ENCODE measurements at regions not wholly inside any gene's neighbourhood (a gene's known extent, or its start where the extent isn't known, plus 50 kb on each side); places are given as distances from the start of the nearest gene placed in this dataset.

DNA sequence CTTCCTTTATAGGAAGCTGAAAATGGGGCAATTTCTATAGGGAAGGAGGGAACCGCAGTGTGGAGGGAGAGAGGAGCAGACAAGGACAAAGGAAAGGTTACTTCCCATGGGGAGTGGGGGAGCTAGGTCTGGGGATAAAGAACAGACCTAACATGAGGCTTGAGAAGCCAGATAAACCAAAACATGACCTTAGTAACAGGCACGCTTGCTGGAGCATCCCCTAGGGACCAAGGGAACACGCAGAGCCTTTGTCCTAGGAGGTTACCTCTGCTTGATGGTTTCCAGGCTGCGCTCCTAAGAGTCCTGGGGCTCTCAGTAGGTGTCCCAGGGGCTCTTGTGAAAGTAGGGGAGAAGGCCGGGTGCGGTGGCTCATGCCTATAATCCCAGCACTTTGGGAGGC is 271.4 kb upstream of the NCAM1 start:
- Histone ChIP-seq H2AK5ac (ENCODE audit: low read length) (no peak overlapping the region), H2BK12ac (ENCODE audit: low read length) (no peak overlapping the region), H3K79me2 (ENCODE audit: control insufficient read depth, insufficient read depth, low read length, poor library complexity) (no peaks in the 10 kb centered on the region), H3K23ac (ENCODE audit: low read length) (no peak overlapping the region), H3K9ac (ENCODE audit: low read length) (no peak overlapping the region), H3K4me3 (ENCODE audit: low read depth, low read length) (no peak overlapping the region), H3K27me3 (ENCODE audit: insufficient read depth, low read length) (no peaks in the 10 kb centered on the region), H3K36me3 (ENCODE audit: control insufficient read depth in 1 of 2, insufficient read depth in 2 of 2, low read length in 2 of 2) (no peaks in the 10 kb centered on the region), H3K14ac (ENCODE audit: low read length) (no peak overlapping the region), H3K4ac (ENCODE audit: low read depth, low read length) (no peak overlapping the region), H3K18ac (ENCODE audit: low read length) (no peak overlapping the region), H3K4me2 (ENCODE audit: low read length) (no peak overlapping the region), H4K8ac (ENCODE audit: low read depth, low read length) (no peak overlapping the region), H3K9me3 (ENCODE audit: insufficient read depth, low read depth, low read length) (peaks cover 2% of the 10 kb centered on the region), H4K91ac (ENCODE audit: low read depth, low read length) (no peak overlapping the region), H3K79me1 (ENCODE audit: low read length) (no peaks in the 10 kb centered on the region), H2BK5ac (ENCODE audit: low read depth, low read length, poor library complexity) (no peak overlapping the region), H4K12ac (ENCODE audit: low read depth, low read length) (no peak overlapping the region), H3K4me1 (ENCODE audit: control insufficient read depth in 1 of 2, insufficient read depth in 2 of 2, low read length in 2 of 2) (no peaks in the 10 kb centered on the region), H2BK120ac (ENCODE audit: insufficient read depth, low read length, poor library complexity) (no peak overlapping the region), H3K27ac (ENCODE audit: low read depth, low read length) (no peak overlapping the region), H2AFZ (ENCODE audit: insufficient read depth, low read length, poor library complexity) (no peak overlapping the region)
- DNase-seq: no peak
- WGBS (ENCODE audit: extremely low coverage, insufficient coverage, insufficient read length): no CpG with 5 or more reads among the region's 6 CpGs

DNA sequence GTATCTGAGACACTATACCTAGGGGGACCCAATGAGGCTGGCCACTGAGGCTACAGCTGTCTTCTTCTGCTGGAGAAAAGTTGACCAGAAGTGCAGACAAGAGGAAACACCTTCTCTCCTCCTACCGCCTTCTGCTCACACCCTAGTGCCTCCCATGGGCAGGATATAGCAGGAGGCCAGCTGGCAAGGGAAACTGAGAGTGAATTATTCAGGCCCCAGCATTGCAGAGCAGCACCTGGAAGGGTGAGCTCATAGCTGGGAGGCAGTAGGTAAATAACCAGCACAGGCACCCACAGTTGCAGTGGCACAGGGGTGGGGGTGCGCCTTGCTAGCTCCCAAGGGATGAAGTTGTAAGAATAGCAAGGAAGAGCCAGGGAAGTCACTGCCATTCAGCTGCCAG is 267.4 kb upstream of the NCAM1 start:
- H3K27ac ChIP-seq (ENCODE audit: low read depth, low read length): no peak overlapping the region
- H2BK120ac ChIP-seq (ENCODE audit: insufficient read depth, low read length, poor library complexity): no peak overlapping the region
- no peak overlapping the region for H4K12ac ChIP-seq (ENCODE audit: low read depth, low read length)
- no peak overlapping the region for H3K4me3 ChIP-seq (ENCODE audit: low read depth, low read length)
- H3K4me1 ChIP-seq (ENCODE audit: control insufficient read depth in 1 of 2, insufficient read depth in 2 of 2, low read length in 2 of 2): no peaks in the 10 kb centered on the region
- no peak overlapping the region for H2AK5ac ChIP-seq (ENCODE audit: low read length)
- H3K18ac ChIP-seq (ENCODE audit: low read length): no peak overlapping the region
- no peak overlapping the region for H3K9ac ChIP-seq (ENCODE audit: low read length)
- H3K36me3 ChIP-seq (ENCODE audit: control insufficient read depth in 1 of 2, insufficient read depth in 2 of 2, low read length in 2 of 2): no peaks in the 10 kb centered on the region
- no peaks in the 10 kb centered on the region for H3K79me1 ChIP-seq (ENCODE audit: low read length)
- H3K4me2 ChIP-seq (ENCODE audit: low read length): no peak overlapping the region
- peaks cover 2% of the 10 kb centered on the region for H3K9me3 ChIP-seq (ENCODE audit: insufficient read depth, low read depth, low read length)
- no peak for DNase-seq
- H2AFZ ChIP-seq (ENCODE audit: insufficient read depth, low read length, poor library complexity): no peak overlapping the region
- H3K4ac ChIP-seq (ENCODE audit: low read depth, low read length): no peak overlapping the region
- H2BK12ac ChIP-seq (ENCODE audit: low read length): no peak overlapping the region
- H2BK5ac ChIP-seq (ENCODE audit: low read depth, low read length, poor library complexity): no peak overlapping the region
- H3K79me2 ChIP-seq (ENCODE audit: control insufficient read depth, insufficient read depth, low read length, poor library complexity): no peaks in the 10 kb centered on the region
- WGBS (ENCODE audit: extremely low coverage, insufficient coverage, insufficient read length): no CpG with 5 or more reads among the region's 2 CpGs
- no peak overlapping the region for H3K14ac ChIP-seq (ENCODE audit: low read length)
- H4K8ac ChIP-seq (ENCODE audit: low read depth, low read length): no peak overlapping the region
- no peak overlapping the region for H3K23ac ChIP-seq (ENCODE audit: low read length)
- H3K27me3 ChIP-seq (ENCODE audit: insufficient read depth, low read length): no peaks in the 10 kb centered on the region
- no peak overlapping the region for H4K91ac ChIP-seq (ENCODE audit: low read depth, low read length)

DNA sequence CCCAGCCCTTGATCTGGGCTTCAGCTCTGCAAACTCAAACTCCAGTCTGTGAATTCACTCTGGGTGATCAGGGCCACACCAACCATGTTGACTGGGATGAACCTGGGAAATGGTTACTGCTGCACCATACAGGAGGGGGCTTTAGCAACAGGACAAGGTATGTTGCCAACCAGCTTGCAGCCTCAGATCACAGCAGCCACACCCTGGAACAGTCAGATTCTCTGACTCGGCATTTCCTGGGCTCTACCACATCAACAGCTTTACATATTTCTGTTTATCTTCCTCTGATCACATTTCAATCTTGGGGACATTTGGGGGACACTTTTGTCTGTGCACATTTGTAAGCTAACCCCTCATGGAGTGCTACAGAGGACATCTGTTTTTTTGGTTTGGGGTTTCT is 267.0 kb upstream of the NCAM1 start:
- H4K12ac ChIP-seq (ENCODE audit: low read depth, low read length): no peak overlapping the region
- no CpG with 5 or more reads among the region's 1 CpG for WGBS (ENCODE audit: extremely low coverage, insufficient coverage, insufficient read length)

DNA sequence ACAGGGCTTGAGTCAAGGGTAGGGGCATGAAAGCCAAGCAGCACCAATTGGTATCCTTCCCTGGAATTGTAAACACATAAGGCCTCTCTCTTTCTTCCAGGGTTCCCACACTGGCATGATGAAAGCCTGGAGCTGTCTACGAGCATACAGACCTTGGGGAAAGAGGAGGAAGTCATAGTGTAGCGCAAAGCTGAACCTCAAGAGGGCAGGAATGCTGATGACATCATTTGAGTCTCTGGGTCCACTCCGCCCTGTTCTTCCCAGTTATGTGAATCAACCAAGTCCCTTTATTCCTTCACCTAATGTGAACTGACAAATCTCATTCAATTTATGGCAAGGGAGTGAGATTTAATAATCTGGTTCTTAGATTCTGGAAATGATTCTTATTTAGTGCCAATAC is 266.4 kb upstream of the NCAM1 start:
- Histone ChIP-seq H3K27me3 (ENCODE audit: insufficient read depth, low read length) (no peaks in the 10 kb centered on the region), H3K4ac (ENCODE audit: low read depth, low read length) (no peak overlapping the region), H2BK12ac (ENCODE audit: low read length) (no peak overlapping the region), H3K36me3 (ENCODE audit: control insufficient read depth in 1 of 2, insufficient read depth in 2 of 2, low read length in 2 of 2) (no peaks in the 10 kb centered on the region), H3K79me2 (ENCODE audit: control insufficient read depth, insufficient read depth, low read length, poor library complexity) (no peaks in the 10 kb centered on the region), H2AK5ac (ENCODE audit: low read length) (no peak overlapping the region), H3K14ac (ENCODE audit: low read length) (no peak overlapping the region), H3K9me3 (ENCODE audit: insufficient read depth, low read depth, low read length) (peaks cover 2% of the 10 kb centered on the region), H2BK120ac (ENCODE audit: insufficient read depth, low read length, poor library complexity) (no peak overlapping the region), H4K12ac (ENCODE audit: low read depth, low read length) (no peak overlapping the region), H3K4me3 (ENCODE audit: low read depth, low read length) (no peak overlapping the region), H2AFZ (ENCODE audit: insufficient read depth, low read length, poor library complexity) (no peak overlapping the region), H3K23ac (ENCODE audit: low read length) (no peak overlapping the region), H3K9ac (ENCODE audit: low read length) (no peak overlapping the region), H3K27ac (ENCODE audit: low read depth, low read length) (no peak overlapping the region), H2BK5ac (ENCODE audit: low read depth, low read length, poor library complexity) (no peak overlapping the region), H3K4me1 (ENCODE audit: control insufficient read depth in 1 of 2, insufficient read depth in 2 of 2, low read length in 2 of 2) (no peaks in the 10 kb centered on the region), H3K79me1 (ENCODE audit: low read length) (no peaks in the 10 kb centered on the region), H4K8ac (ENCODE audit: low read depth, low read length) (no peak overlapping the region), H3K18ac (ENCODE audit: low read length) (no peak overlapping the region), H4K91ac (ENCODE audit: low read depth, low read length) (no peak overlapping the region), H3K4me2 (ENCODE audit: low read length) (no peak overlapping the region)
- WGBS (ENCODE audit: extremely low coverage, insufficient coverage, insufficient read length): no CpG with 5 or more reads among the region's 3 CpGs
- DNase-seq: no peak

More for the DNA sequence above, 267.0 kb upstream of the NCAM1 start:
- Histone ChIP-seq H4K8ac (ENCODE audit: low read depth, low read length) (no peak overlapping the region), H3K4ac (ENCODE audit: low read depth, low read length) (no peak overlapping the region), H2AFZ (ENCODE audit: insufficient read depth, low read length, poor library complexity) (no peak overlapping the region), H3K27ac (ENCODE audit: low read depth, low read length) (no peak overlapping the region), H2BK120ac (ENCODE audit: insufficient read depth, low read length, poor library complexity) (no peak overlapping the region), H3K79me2 (ENCODE audit: control insufficient read depth, insufficient read depth, low read length, poor library complexity) (no peaks in the 10 kb centered on the region), H3K23ac (ENCODE audit: low read length) (no peak overlapping the region), H3K4me3 (ENCODE audit: low read depth, low read length) (no peak overlapping the region), H3K14ac (ENCODE audit: low read length) (no peak overlapping the region), H2BK5ac (ENCODE audit: low read depth, low read length, poor library complexity) (no peak overlapping the region), H3K36me3 (ENCODE audit: control insufficient read depth in 1 of 2, insufficient read depth in 2 of 2, low read length in 2 of 2) (no peaks in the 10 kb centered on the region), H3K9ac (ENCODE audit: low read length) (no peak overlapping the region), H3K79me1 (ENCODE audit: low read length) (no peaks in the 10 kb centered on the region), H2BK12ac (ENCODE audit: low read length) (no peak overlapping the region), H3K18ac (ENCODE audit: low read length) (no peak overlapping the region), H2AK5ac (ENCODE audit: low read length) (no peak overlapping the region), H3K4me2 (ENCODE audit: low read length) (no peak overlapping the region), H3K9me3 (ENCODE audit: insufficient read depth, low read depth, low read length) (peaks cover 2% of the 10 kb centered on the region), H3K27me3 (ENCODE audit: insufficient read depth, low read length) (no peaks in the 10 kb centered on the region), H3K4me1 (ENCODE audit: control insufficient read depth in 1 of 2, insufficient read depth in 2 of 2, low read length in 2 of 2) (no peaks in the 10 kb centered on the region), H4K91ac (ENCODE audit: low read depth, low read length) (no peak overlapping the region)
- no peak for DNase-seq

All from trophoblast cell (in vitro differentiated cells and primary cell).